Keratinocyte (primary cell): ENCODE measurements at regions not wholly inside any gene's neighbourhood (a gene's known extent, or its start where the extent isn't known, plus 50 kb on each side); places are given as distances from the start of the nearest gene placed in this dataset.

Source experiments
- DNase-seq: peaks from one replicate; pipeline ENCODE4 v3.0.0-alpha.2; 2011; ENCODE audit warnings: low read depth, missing footprints, low spot score
- FAIRE-seq: peaks from 2 replicates; lab custom pipeline; 2011; peaks lifted over from hg19 to GRCh38; lab: Jason Lieb, UNC
- H2AFZ ChIP-seq: 2 replicates; pipeline ENCODE4 v1.6.0; 2012; ENCODE audit warnings: low read length, control low read depth, inconsistent platforms; ENCODE audit not compliant: control insufficient read depth
- H3K27ac ChIP-seq: 2 replicates; pipeline ENCODE4 v1.5.1; 2011; ENCODE audit warnings: low read length; ENCODE audit not compliant: control insufficient read depth, insufficient read depth
- H3K27me3 ChIP-seq: 3 replicates; pipeline ENCODE4 v1.6.0; 2011; ENCODE audit warnings: low read length; ENCODE audit not compliant: control insufficient read depth, insufficient read depth; ENCODE audit errors: extremely low read depth
- H3K36me3 ChIP-seq, 2 experiments: 2 replicates in 1 of 2; 3 replicates in 1 of 2; pipeline ENCODE4 v1.5.1; 2011; ENCODE audit warnings: low read length in 2 of 2, mild to moderate bottlenecking in 1 of 2; ENCODE audit not compliant: control insufficient read depth in 2 of 2, insufficient read depth in 2 of 2; ENCODE audit errors: extremely low read depth in 1 of 2
- H3K4me1 ChIP-seq: 3 replicates; pipeline ENCODE4 v1.5.1; 2011; ENCODE audit warnings: low read length; ENCODE audit not compliant: control insufficient read depth, insufficient read depth; ENCODE audit errors: extremely low read depth
- H3K4me2 ChIP-seq: 3 replicates; pipeline ENCODE4 v1.6.0; 2011; ENCODE audit warnings: low read depth, low read length; ENCODE audit not compliant: control insufficient read depth, insufficient read depth; ENCODE audit errors: extremely low read depth
- H3K4me3 ChIP-seq, 3 experiments: fragments of 200-600 bp in 1 of 3; sonication (generic) in 1 of 3; 2 replicates in 2 of 3; 3 replicates in 1 of 3; pipeline ENCODE4 v1.5.1; 2011 to 2016; ENCODE audit warnings: low read length in 3 of 3, mild to moderate bottlenecking in 3 of 3, control low read depth in 2 of 3, inconsistent platforms in 1 of 3, low read depth in 1 of 3, mixed read lengths in 1 of 3, mixed run types in 1 of 3, moderate library complexity in 1 of 3; ENCODE audit not compliant: control insufficient read depth in 2 of 3, insufficient read depth in 2 of 3; ENCODE audit errors: extremely low read depth in 1 of 3
- H3K79me2 ChIP-seq: 2 replicates; pipeline ENCODE4 v1.6.0; 2012; ENCODE audit warnings: low read length; ENCODE audit not compliant: control insufficient read depth, insufficient read depth
- H3K9ac ChIP-seq: 3 replicates; pipeline ENCODE4 v1.6.0; 2011; ENCODE audit warnings: low read length; ENCODE audit not compliant: control insufficient read depth, insufficient read depth; ENCODE audit errors: extremely low read depth
- H3K9me1 ChIP-seq: 3 replicates; pipeline ENCODE4 v1.6.0; 2011; ENCODE audit warnings: low read length; ENCODE audit not compliant: control insufficient read depth, insufficient read depth; ENCODE audit errors: extremely low read depth
- H3K9me3 ChIP-seq: 2 replicates; pipeline ENCODE4 v1.5.1; 2012; ENCODE audit warnings: low read depth, low read length; ENCODE audit not compliant: control insufficient read depth
- H4K20me1 ChIP-seq: 3 replicates; pipeline ENCODE4 v1.6.0; 2011; ENCODE audit warnings: low read length; ENCODE audit not compliant: control insufficient read depth, insufficient read depth; ENCODE audit errors: extremely low read depth
- EZH2 ChIP-seq: IDR thresholded peaks from one replicate; pipeline ENCODE4 v1.6.1; 2012; ENCODE audit warnings: inconsistent platforms, mild to moderate bottlenecking, low read length, moderate library complexity
- dilution Hi-C: fragments of 300-500 bp; cut with MboI; formaldehyde crosslinking; loops from one replicate; pipeline ENCODE4 v1.7.0; 2020; ENCODE audit warnings: low sequenced_read_pairs; ENCODE audit not compliant: extremely low pct_ligation_motif_present
- TF ChIP-seq, protein P1 (sequence below), 3 experiments: IDR thresholded peaks in 1 of 3; conservative IDR thresholded peaks in 1 of 3; optimal IDR thresholded peaks in 1 of 3; 2 replicates in 2 of 3; 3 replicates in 1 of 3; pipeline versions ENCODE3 to v1.5.1; 2011; ENCODE audit warnings: low read length in 3 of 3, mild to moderate bottlenecking in 3 of 3, moderate library complexity in 2 of 3, control low read depth in 1 of 3, inconsistent platforms in 1 of 3; ENCODE audit not compliant: insufficient read depth in 2 of 3; ENCODE audit errors: extremely low read depth in 1 of 3

DNA sequence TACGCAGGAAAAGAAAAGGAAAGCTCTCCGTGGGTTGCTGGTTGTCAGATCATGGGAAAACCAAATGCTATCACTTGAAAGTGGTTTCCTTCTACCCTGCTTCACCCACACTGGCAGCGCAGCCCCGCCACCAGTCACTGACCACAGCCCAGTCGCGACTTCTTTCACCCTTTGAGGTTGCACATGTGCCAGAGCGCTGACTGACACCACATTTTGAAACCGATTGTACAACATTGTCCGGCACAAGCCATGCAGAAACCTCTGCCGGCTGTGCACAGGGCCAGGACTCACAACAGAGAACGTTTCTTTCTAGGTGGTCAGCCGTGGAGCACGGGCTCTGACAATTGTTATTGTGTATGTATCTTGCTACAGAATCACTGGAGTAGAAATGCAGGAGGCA is 827.2 kb upstream of the POU3F3 start:
- no peaks in the 10 kb centered on the region for H4K20me1 ChIP-seq
- H3K4me3 ChIP-seq: no peak overlapping the region
- H3K9ac ChIP-seq: no peak overlapping the region
- H3K4me2 ChIP-seq: no peak overlapping the region
- H3K9me3 ChIP-seq: peaks cover 1% of the 10 kb centered on the region
- DNase-seq (no peak), FAIRE-seq (no peak)
- no peaks in the 10 kb centered on the region for H3K9me1 ChIP-seq
- no peaks in the 10 kb centered on the region for H3K4me1 ChIP-seq
- no peaks in the 10 kb centered on the region for H3K36me3 ChIP-seq
- H3K27ac ChIP-seq: no peak overlapping the region
- H3K79me2 ChIP-seq: no peaks in the 10 kb centered on the region
- no peaks in the 10 kb centered on the region for H3K27me3 ChIP-seq
- H2AFZ ChIP-seq: no peak overlapping the region
- TF ChIP-seq EZH2: no peak
- TF ChIP-seq, protein P1, sequence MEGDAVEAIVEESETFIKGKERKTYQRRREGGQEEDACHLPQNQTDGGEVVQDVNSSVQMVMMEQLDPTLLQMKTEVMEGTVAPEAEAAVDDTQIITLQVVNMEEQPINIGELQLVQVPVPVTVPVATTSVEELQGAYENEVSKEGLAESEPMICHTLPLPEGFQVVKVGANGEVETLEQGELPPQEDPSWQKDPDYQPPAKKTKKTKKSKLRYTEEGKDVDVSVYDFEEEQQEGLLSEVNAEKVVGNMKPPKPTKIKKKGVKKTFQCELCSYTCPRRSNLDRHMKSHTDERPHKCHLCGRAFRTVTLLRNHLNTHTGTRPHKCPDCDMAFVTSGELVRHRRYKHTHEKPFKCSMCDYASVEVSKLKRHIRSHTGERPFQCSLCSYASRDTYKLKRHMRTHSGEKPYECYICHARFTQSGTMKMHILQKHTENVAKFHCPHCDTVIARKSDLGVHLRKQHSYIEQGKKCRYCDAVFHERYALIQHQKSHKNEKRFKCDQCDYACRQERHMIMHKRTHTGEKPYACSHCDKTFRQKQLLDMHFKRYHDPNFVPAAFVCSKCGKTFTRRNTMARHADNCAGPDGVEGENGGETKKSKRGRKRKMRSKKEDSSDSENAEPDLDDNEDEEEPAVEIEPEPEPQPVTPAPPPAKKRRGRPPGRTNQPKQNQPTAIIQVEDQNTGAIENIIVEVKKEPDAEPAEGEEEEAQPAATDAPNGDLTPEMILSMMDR (optimal IDR thresholded peaks at IDR 0.05 in 1 of 3, IDR thresholded peaks at IDR 0.05 in 1 of 3, conservative IDR thresholded peaks at IDR 0.05 in 1 of 3; ENCODE audit: extremely low read depth in 1 of 3, insufficient read depth in 2 of 3, low read length in 3 of 3): no peak
- dilution Hi-C loops: no loop called here

DNA sequence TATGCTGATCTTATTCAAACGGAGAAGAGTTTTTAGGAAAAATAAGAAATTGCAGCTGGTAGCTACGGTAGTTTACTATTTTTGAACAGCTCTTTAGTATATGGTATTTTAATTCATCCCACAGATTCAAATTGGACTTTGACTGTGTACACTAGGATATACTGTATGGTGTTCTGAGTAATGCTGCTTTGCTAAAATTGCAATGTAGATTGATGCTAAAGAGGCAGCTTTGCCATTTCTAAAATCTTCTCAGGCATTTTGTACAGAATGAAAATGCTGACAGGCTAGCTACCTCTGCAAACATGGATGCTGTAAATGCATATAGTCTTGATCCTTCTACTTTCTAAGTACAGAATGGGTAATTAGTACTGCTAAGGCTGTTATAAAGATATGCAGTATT is 826.6 kb upstream of the POU3F3 start:
- H3K27ac ChIP-seq: no peak overlapping the region
- no peak for DNase-seq
- no peaks in the 10 kb centered on the region for H3K9me1 ChIP-seq
- no peaks in the 10 kb centered on the region for H3K36me3 ChIP-seq
- H3K9ac ChIP-seq: no peak overlapping the region
- dilution Hi-C loops: no loop called here
- H3K4me3 ChIP-seq: no peak overlapping the region
- H4K20me1 ChIP-seq: no peaks in the 10 kb centered on the region
- H2AFZ ChIP-seq: no peak overlapping the region
- no peaks in the 10 kb centered on the region for H3K4me1 ChIP-seq
- H3K79me2 ChIP-seq: no peaks in the 10 kb centered on the region
- H3K4me2 ChIP-seq: no peak overlapping the region
- H3K9me3 ChIP-seq: peaks cover 1% of the 10 kb centered on the region
- FAIRE-seq: no peak
- no peaks in the 10 kb centered on the region for H3K27me3 ChIP-seq
- TF ChIP-seq, protein P1 (optimal IDR thresholded peaks at IDR 0.05 in 1 of 3, IDR thresholded peaks at IDR 0.05 in 1 of 3, conservative IDR thresholded peaks at IDR 0.05 in 1 of 3; ENCODE audit: extremely low read depth in 1 of 3, insufficient read depth in 2 of 3, low read length in 3 of 3): no peak
- no peak for TF ChIP-seq EZH2
